IgD-negative memory B cell (primary cell): ENCODE measurements at regions not wholly inside any gene's neighbourhood (a gene's known extent, or its start where the extent isn't known, plus 50 kb on each side); places are given as distances from the start of the nearest gene placed in this dataset.

ENCODE experiments used
- H3K27ac Mint-ChIP-seq, 3 donors: one replicate each; pipeline ENCODE4 v1.8.0; 2020 to 2022; ENCODE audit warnings: mild to moderate bottlenecking in 3 of 3, mixed read lengths in 3 of 3, moderate library complexity in 1 of 3
- H3K27me3 Mint-ChIP-seq: one replicate; pipeline ENCODE4 v1.8.0; 2021; ENCODE audit warnings: mixed read lengths
- H3K36me3 Mint-ChIP-seq: one replicate; pipeline ENCODE4 v1.8.0; 2020; ENCODE audit warnings: mild to moderate bottlenecking, mixed read lengths
- H3K4me1 Mint-ChIP-seq, 3 donors: one replicate each; pipeline ENCODE4 v1.8.0; 2020 to 2022; ENCODE audit warnings: mixed read lengths in 3 of 3, mild to moderate bottlenecking in 1 of 3
- H3K4me3 Mint-ChIP-seq, 4 donors: one replicate each; pipeline ENCODE4 v1.8.0; 2020 to 2022; ENCODE audit warnings: mild to moderate bottlenecking in 4 of 4, mixed read lengths in 4 of 4, moderate library complexity in 3 of 4
- H3K9me3 Mint-ChIP-seq, 3 donors: one replicate each; pipeline ENCODE4 v1.8.0; 2020 to 2021; ENCODE audit warnings: mixed read lengths in 3 of 3, mild to moderate bottlenecking in 1 of 3

GRCh38 chr11:42234451-42234951, 775.0 kb upstream of the LRRC4C start:
- Mint-ChIP-seq H3K27me3 (no peaks in the 10 kb centered on the region), H3K9me3 (peaks cover 0 to 12% (median 4%) of the 10 kb centered on the region in 3 donors), H3K36me3 (no peaks in the 10 kb centered on the region), H3K4me1 (no peaks in the 10 kb centered on the region), H3K27ac (no peak overlapping the region), H3K4me3 (no peak overlapping the region)

GRCh38 chr11:42237701-42238235, 778.3 kb upstream of the LRRC4C start:
- no peak overlapping the region for H3K4me3 Mint-ChIP-seq
- no peaks in the 10 kb centered on the region for H3K4me1 Mint-ChIP-seq
- H3K27ac Mint-ChIP-seq = no peak overlapping the region
- no peaks in the 10 kb centered on the region for H3K36me3 Mint-ChIP-seq
- peaks cover 0 to 12% (median 2%) of the 10 kb centered on the region in 3 donors for H3K9me3 Mint-ChIP-seq
- H3K27me3 Mint-ChIP-seq = no peaks in the 10 kb centered on the region

- no peaks in the 10 kb centered on the region for H3K36me3 Mint-ChIP-seq
- H3K27ac Mint-ChIP-seq = no peak overlapping the region
- no peaks in the 10 kb centered on the region for H3K27me3 Mint-ChIP-seq
- H3K4me3 Mint-ChIP-seq = no peak overlapping the region
- no peaks in the 10 kb centered on the region for H3K4me1 Mint-ChIP-seq
- H3K9me3 Mint-ChIP-seq = peaks cover 0 to 12% (median 2%) of the 10 kb centered on the region in 3 donors
Observed at GRCh38 chr11:42239188-42239587, 779.7 kb upstream of the LRRC4C start.

GRCh38 chr11:42243385-42243784, 783.9 kb upstream of the LRRC4C start:
- H3K27ac Mint-ChIP-seq = no peak overlapping the region
- no peaks in the 10 kb centered on the region for H3K9me3 Mint-ChIP-seq
- peak overlapping the region in 1 of 4 donors; percentile 14 for H3K4me3 Mint-ChIP-seq
- H3K36me3 Mint-ChIP-seq = no peaks in the 10 kb centered on the region
- H3K4me1 Mint-ChIP-seq = no peaks in the 10 kb centered on the region
- H3K27me3 Mint-ChIP-seq = no peaks in the 10 kb centered on the region

GRCh38 chr11:42244376-42244775, 784.9 kb upstream of the LRRC4C start:
- H3K4me1 Mint-ChIP-seq = no peaks in the 10 kb centered on the region
- no peak overlapping the region for H3K4me3 Mint-ChIP-seq
- H3K27ac Mint-ChIP-seq = no peak overlapping the region
- no peaks in the 10 kb centered on the region for H3K27me3 Mint-ChIP-seq
- H3K36me3 Mint-ChIP-seq = no peaks in the 10 kb centered on the region
- no peaks in the 10 kb centered on the region for H3K9me3 Mint-ChIP-seq

GRCh38 chr11:42249401-42249800, 789.9 kb upstream of the LRRC4C start:
- no peak overlapping the region for H3K27ac Mint-ChIP-seq
- no peaks in the 10 kb centered on the region for H3K9me3 Mint-ChIP-seq
- peaks cover 0 to 5% (median 0%) of the 10 kb centered on the region in 3 donors for H3K4me1 Mint-ChIP-seq
- H3K4me3 Mint-ChIP-seq = no peak overlapping the region
- H3K36me3 Mint-ChIP-seq = no peaks in the 10 kb centered on the region
- H3K27me3 Mint-ChIP-seq = no peaks in the 10 kb centered on the region

- Mint-ChIP-seq H3K36me3 (no peaks in the 10 kb centered on the region), H3K4me1 (peaks cover 0 to 5% (median 0%) of the 10 kb centered on the region in 3 donors), H3K27ac (no peak overlapping the region), H3K9me3 (peaks cover 0 to 1% (median 0%) of the 10 kb centered on the region in 3 donors), H3K4me3 (no peak overlapping the region), H3K27me3 (no peaks in the 10 kb centered on the region)
Observed at GRCh38 chr11:42249956-42250355, 790.5 kb upstream of the LRRC4C start.

GRCh38 chr11:42251984-42252383, 792.5 kb upstream of the LRRC4C start:
- H3K4me3 Mint-ChIP-seq = no peak overlapping the region
- H3K4me1 Mint-ChIP-seq = peaks cover 0 to 7% (median 0%) of the 10 kb centered on the region in 3 donors
- no peaks in the 10 kb centered on the region for H3K36me3 Mint-ChIP-seq
- no peak overlapping the region for H3K27ac Mint-ChIP-seq
- no peaks in the 10 kb centered on the region for H3K27me3 Mint-ChIP-seq
- peaks cover 0 to 3% (median 3%) of the 10 kb centered on the region in 3 donors for H3K9me3 Mint-ChIP-seq

GRCh38 chr11:42253156-42253555, 793.7 kb upstream of the LRRC4C start:
- H3K36me3 Mint-ChIP-seq = no peaks in the 10 kb centered on the region
- no peak overlapping the region for H3K4me3 Mint-ChIP-seq
- H3K4me1 Mint-ChIP-seq = peaks cover 0 to 7% (median 0%) of the 10 kb centered on the region in 3 donors
- no peaks in the 10 kb centered on the region for H3K27me3 Mint-ChIP-seq
- no peak overlapping the region for H3K27ac Mint-ChIP-seq
- peaks cover 0 to 3% (median 3%) of the 10 kb centered on the region in 3 donors for H3K9me3 Mint-ChIP-seq

GRCh38 chr11:42255906-42256305, 796.5 kb upstream of the LRRC4C start:
- H3K36me3 Mint-ChIP-seq = no peaks in the 10 kb centered on the region
- no peak overlapping the region for H3K4me3 Mint-ChIP-seq
- H3K27ac Mint-ChIP-seq = no peak overlapping the region
- H3K9me3 Mint-ChIP-seq = peaks cover 0 to 3% (median 3%) of the 10 kb centered on the region in 3 donors
- peaks cover 0 to 7% (median 0%) of the 10 kb centered on the region in 3 donors for H3K4me1 Mint-ChIP-seq
- H3K27me3 Mint-ChIP-seq = no peaks in the 10 kb centered on the region

- H3K9me3 Mint-ChIP-seq = peaks cover 2 to 3% (median 3%) of the 10 kb centered on the region in 3 donors
- peaks cover 0 to 7% (median 0%) of the 10 kb centered on the region in 3 donors for H3K4me1 Mint-ChIP-seq
- H3K36me3 Mint-ChIP-seq = no peaks in the 10 kb centered on the region
- H3K27me3 Mint-ChIP-seq = no peaks in the 10 kb centered on the region
- no peak overlapping the region for H3K27ac Mint-ChIP-seq
- H3K4me3 Mint-ChIP-seq = no peak overlapping the region
Observed at GRCh38 chr11:42257534-42257933, 798.1 kb upstream of the LRRC4C start.

GRCh38 chr11:42265072-42265471, 805.6 kb upstream of the LRRC4C start:
- H3K9me3 Mint-ChIP-seq = peaks cover 0 to 3% (median 2%) of the 10 kb centered on the region in 3 donors
- no peaks in the 10 kb centered on the region for H3K36me3 Mint-ChIP-seq
- H3K4me3 Mint-ChIP-seq = no peak overlapping the region
- H3K27ac Mint-ChIP-seq = no peak overlapping the region
- no peaks in the 10 kb centered on the region for H3K27me3 Mint-ChIP-seq
- no peaks in the 10 kb centered on the region for H3K4me1 Mint-ChIP-seq

GRCh38 chr11:42271306-42271705, 811.9 kb upstream of the LRRC4C start:
- Mint-ChIP-seq H3K4me1 (no peaks in the 10 kb centered on the region), H3K27ac (no peak overlapping the region), H3K27me3 (no peaks in the 10 kb centered on the region), H3K4me3 (no peak overlapping the region), H3K9me3 (peaks cover under 1 to 7% (median 5%) of the 10 kb centered on the region in 3 donors), H3K36me3 (no peaks in the 10 kb centered on the region)

- H3K4me3 Mint-ChIP-seq = peak overlapping the region in 1 of 4 donors; percentile 36
- no peaks in the 10 kb centered on the region for H3K27me3 Mint-ChIP-seq
- H3K4me1 Mint-ChIP-seq = no peaks in the 10 kb centered on the region
- no peaks in the 10 kb centered on the region for H3K36me3 Mint-ChIP-seq
- no peak overlapping the region for H3K27ac Mint-ChIP-seq
- peaks cover 5 to 7% (median 6%) of the 10 kb centered on the region in 3 donors for H3K9me3 Mint-ChIP-seq
Observed at GRCh38 chr11:42273977-42274376, 814.5 kb upstream of the LRRC4C start.

GRCh38 chr11:42296910-42297309, 837.5 kb upstream of the LRRC4C start:
- Mint-ChIP-seq H3K9me3 (peaks cover 6 to 18% (median 10%) of the 10 kb centered on the region in 3 donors), H3K27ac (no peak overlapping the region), H3K4me3 (no peak overlapping the region), H3K36me3 (no peaks in the 10 kb centered on the region), H3K4me1 (peaks cover 0 to 2% (median 0%) of the 10 kb centered on the region in 3 donors), H3K27me3 (no peaks in the 10 kb centered on the region)

- Mint-ChIP-seq H3K4me1 (peaks cover 0 to 2% (median 0%) of the 10 kb centered on the region in 3 donors), H3K9me3 (peaks cover 3 to 18% (median 4%) of the 10 kb centered on the region in 3 donors), H3K36me3 (no peaks in the 10 kb centered on the region), H3K27me3 (no peaks in the 10 kb centered on the region), H3K27ac (no peak overlapping the region), H3K4me3 (no peak overlapping the region)
Observed at GRCh38 chr11:42299780-42300179, 840.3 kb upstream of the LRRC4C start.
